ENCODE measurements at regions not wholly inside any gene's neighbourhood (a gene's known extent, or its start where the extent isn't known, plus 50 kb on each side); places are given as distances from the start of the nearest gene placed in this dataset.

DNA sequence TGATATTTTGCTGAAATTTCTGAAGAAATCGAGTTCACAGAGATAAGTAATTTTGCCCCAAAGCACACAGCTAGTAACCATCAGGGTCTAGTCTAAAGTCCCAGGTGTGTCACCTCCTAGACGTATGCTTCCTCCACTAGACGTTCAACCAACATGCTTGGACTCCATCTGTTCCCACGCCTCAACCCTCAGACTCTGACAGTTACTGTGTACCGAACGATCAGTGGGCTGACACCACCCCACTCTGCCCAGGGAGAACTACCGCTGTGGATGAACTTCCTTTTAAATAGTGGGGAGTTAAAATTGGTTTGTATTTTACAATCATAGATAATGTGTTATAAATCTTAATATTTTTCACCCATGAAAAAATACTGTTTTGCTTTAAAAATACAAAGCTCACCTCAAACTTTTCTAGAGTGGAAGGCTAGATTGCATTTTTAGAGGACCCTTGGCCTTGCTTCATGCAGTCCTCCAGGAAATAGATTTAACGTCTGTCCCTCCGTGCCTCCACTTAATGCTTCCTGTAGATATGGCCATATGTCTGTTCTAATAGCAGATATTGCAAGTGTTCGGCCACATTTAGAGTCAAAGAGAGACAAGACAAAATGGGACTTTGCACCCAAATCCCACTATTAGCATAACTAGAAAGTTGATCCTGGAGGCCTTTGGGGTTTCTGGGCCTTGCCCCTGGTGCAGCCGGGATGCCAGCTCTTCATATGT, 91.4 kb upstream of the ZPBP start:
- intact Hi-C loops (cut with micrococcal nuclease; ENCODE audit: unreplicated experiment) (no loop called here), in situ Hi-C loops (cut with HindIII; ENCODE audit: extremely low pct_ligation_motif_present, low pct_unique_long_range_greater_than_20kb) (no loop called here)
- H3K4me2 ChIP-seq (ENCODE audit: low read depth, low read length): no peak overlapping the region
- H4K20me1 ChIP-seq (ENCODE audit: insufficient read depth, low read length): no peaks in the 10 kb centered on the region
- 48% methylated on average over 11 of the region's 11 CpGs for WGBS (ENCODE audit: low lambda C conversion rate)
- H3K9ac ChIP-seq (ENCODE audit: insufficient read depth, low read depth, low read length): no peak overlapping the region
- no peaks in the 10 kb centered on the region for H3K79me2 ChIP-seq (ENCODE audit: insufficient read depth, low read length)
- CTCF ChIA-PET (ENCODE audit: low intra/inter-chr PET ratio, low total read pairs): no interaction called here
- POLR2A ChIA-PET: no interaction called here
- no peaks in the 10 kb centered on the region for H3K9me3 ChIP-seq (ENCODE audit: low read length)
- FAIRE-seq (no peak), DNase-seq (ENCODE audit: low spot score) (no peak), ATAC-seq (no peak)
- no TSS peak for BruUV-seq (replicated peaks)
- H3K27me3 ChIP-seq (ENCODE audit: control insufficient read depth in 1 of 2, insufficient read depth in 2 of 2, low read length in 2 of 2): no peaks in the 10 kb centered on the region; a peak in 1 of 5 replicates
- H3K4me3 ChIP-seq (replicated peaks in 1 of 3; ENCODE audit: insufficient read depth in 1 of 3, low read depth in 2 of 3, low read length in 3 of 3): no peak overlapping the region
- no peak overlapping the region for H3K27ac ChIP-seq (ENCODE audit: extremely low read length, insufficient read depth, low read length)
- H2AFZ ChIP-seq (ENCODE audit: low read length): no peak overlapping the region
- no peak for TF ChIP-seq SP5 (CRISPR knock-in tag; IDR thresholded peaks at IDR 0.05; ENCODE audit: borderline replicate concordance, low read depth)
- TF ChIP-seq NCOR1 (IDR thresholded peaks at IDR 0.05; ENCODE audit: borderline replicate concordance, low read length): no peak
- no peak for TF ChIP-seq ZFP90 (CRISPR knock-in tag; IDR thresholded peaks at IDR 0.05; ENCODE audit: borderline replicate concordance)
- no peak for TF ChIP-seq ZNF713 (CRISPR knock-in tag; IDR thresholded peaks at IDR 0.05)
- no peak for TF ChIP-seq RXRA (CRISPR knock-in tag; IDR thresholded peaks at IDR 0.05)
- no peaks in the 10 kb centered on the region for H3K4me1 ChIP-seq (ENCODE audit: insufficient read depth, low read length)
- no peaks in the 10 kb centered on the region for H3K36me3 ChIP-seq (replicated peaks in 1 of 2; ENCODE audit: control insufficient read depth in 1 of 2, insufficient read depth in 2 of 2, low read length in 2 of 2)

DNA sequence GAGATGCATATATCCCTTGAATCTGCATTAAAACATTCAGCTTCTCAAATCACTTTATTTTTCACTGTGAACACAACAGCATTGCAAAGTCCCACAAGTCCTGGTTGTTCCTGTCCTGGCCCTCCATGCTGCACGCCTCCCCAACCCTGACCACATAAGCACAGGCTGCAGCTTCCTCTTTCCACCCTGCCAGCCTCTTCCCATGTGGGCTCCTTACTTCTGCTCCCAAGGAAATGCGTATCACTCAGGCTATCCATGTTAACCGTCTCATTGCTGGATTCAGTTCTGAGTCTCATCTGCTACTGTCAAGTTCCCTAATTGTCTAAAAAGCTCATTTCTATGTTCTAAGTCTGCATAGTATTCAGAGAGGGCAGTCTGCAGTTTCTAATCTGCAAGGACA, 89.7 kb upstream of the ZPBP start:
- POLR2A ChIA-PET: no interaction called here
- no peak for TF ChIP-seq HNRNPL (IDR thresholded peaks at IDR 0.05; ENCODE audit: low read depth, low read length)
- TF ChIP-seq ZNF629 (CRISPR knock-in tag; conservative IDR thresholded peaks at IDR 0.05): no peak
- no peak for TF ChIP-seq ZSCAN20 (CRISPR knock-in tag; IDR thresholded peaks at IDR 0.05; ENCODE audit: borderline replicate concordance)
- TF ChIP-seq MIXL1 (CRISPR knock-in tag; IDR thresholded peaks at IDR 0.05): no peak
- no peak for TF ChIP-seq HDAC2 (CRISPR knock-in tag; IDR thresholded peaks at IDR 0.05)
- TF ChIP-seq SRSF1 (optimal IDR thresholded peaks at IDR 0.05; ENCODE audit: low read depth, low read length): no peak
- Histone ChIP-seq H4K20me1 (ENCODE audit: insufficient read depth, low read length) (no peaks in the 10 kb centered on the region), H3K4me2 (ENCODE audit: low read depth, low read length) (no peak overlapping the region), H3K27me3 (ENCODE audit: control insufficient read depth in 1 of 2, insufficient read depth in 2 of 2, low read length in 2 of 2) (no peaks in the 10 kb centered on the region; a peak in 1 of 5 replicates), H3K36me3 (replicated peaks in 1 of 2; ENCODE audit: control insufficient read depth in 1 of 2, insufficient read depth in 2 of 2, low read length in 2 of 2) (no peaks in the 10 kb centered on the region), H3K9ac (ENCODE audit: insufficient read depth, low read depth, low read length) (no peak overlapping the region), H3K27ac (ENCODE audit: extremely low read length, insufficient read depth, low read length) (no peak overlapping the region), H3K4me1 (ENCODE audit: insufficient read depth, low read length) (no peaks in the 10 kb centered on the region), H2AFZ (ENCODE audit: low read length) (no peak overlapping the region), H3K4me3 (replicated peaks in 1 of 3; ENCODE audit: insufficient read depth in 1 of 3, low read depth in 2 of 3, low read length in 3 of 3) (no peak overlapping the region), H3K9me3 (ENCODE audit: low read length) (no peaks in the 10 kb centered on the region), H3K79me2 (ENCODE audit: insufficient read depth, low read length) (no peaks in the 10 kb centered on the region)
- CTCF ChIA-PET (ENCODE audit: low intra/inter-chr PET ratio, low total read pairs): no interaction called here
- no TSS peak for BruUV-seq (replicated peaks)
- WGBS (ENCODE audit: low lambda C conversion rate): 13% methylated on average over 3 of the region's 3 CpGs
- ATAC-seq: no peak
- intact Hi-C loops (cut with micrococcal nuclease; ENCODE audit: unreplicated experiment): no loop called here
- in situ Hi-C loops (cut with HindIII; ENCODE audit: extremely low pct_ligation_motif_present, low pct_unique_long_range_greater_than_20kb): no loop called here
- FAIRE-seq: no peak
- DNase-seq (ENCODE audit: low spot score): no peak
